Spleen (tissue), 11 donors: ENCODE measurements at regions not wholly inside any gene's neighbourhood (a gene's known extent, or its start where the extent isn't known, plus 50 kb on each side); places are given as distances from the start of the nearest gene placed in this dataset.

Experiments used
- DNase-seq: peaks from one replicate; pipeline ENCODE4 v3.0.0-alpha.2; 2020
- H3K27ac ChIP-seq, 8 donors: fragments of 200-600 bp; sonication (generic) in 7 of 8; 1 replicate in 4 of 8; 2 replicates in 4 of 8; pipeline versions ENCODE4 v1.5.0 to v1.8.0; 2016 to 2021; ENCODE audit warnings: inconsistent platforms in 4 of 8, mild to moderate bottlenecking in 4 of 8, moderate library complexity in 1 of 8
- H3K27me3 ChIP-seq, 7 donors: fragments of 200-600 bp; sonication (generic) in 6 of 7; replicated peaks in 1 of 7; 1 replicate in 4 of 7; 2 replicates in 3 of 7; pipeline versions ENCODE4 v1.5.0 to v1.8.0; 2016 to 2021; ENCODE audit warnings: inconsistent platforms in 3 of 7, mild to moderate bottlenecking in 1 of 7
- H3K36me3 ChIP-seq, 6 donors: fragments of 200-600 bp; sonication (generic) in 5 of 6; 1 replicate in 4 of 6; 2 replicates in 2 of 6; pipeline versions ENCODE4 v1.5.0 to v1.8.0; 2016 to 2021; ENCODE audit warnings: inconsistent platforms in 2 of 6
- H3K4me1 ChIP-seq, 6 donors: fragments of 200-600 bp; sonication (generic) in 5 of 6; 1 replicate in 3 of 6; 2 replicates in 3 of 6; pipeline versions ENCODE4 v1.5.0 to v1.8.0; 2016 to 2021; ENCODE audit warnings: inconsistent platforms in 3 of 6
- H3K4me3 ChIP-seq, 8 donors: fragments of 200-600 bp; sonication (generic) in 7 of 8; 1 replicate in 4 of 8; 2 replicates in 4 of 8; pipeline versions ENCODE4 v1.5.0 to v1.8.0; 2016 to 2021; ENCODE audit warnings: inconsistent platforms in 4 of 8, mild to moderate bottlenecking in 4 of 8, moderate library complexity in 2 of 8
- H3K9me3 ChIP-seq, 8 donors: fragments of 200-600 bp; sonication (generic) in 7 of 8; 1 replicate in 4 of 8; 2 replicates in 4 of 8; pipeline versions ENCODE4 v1.5.0 to v1.8.0; 2016 to 2021; ENCODE audit warnings: inconsistent platforms in 4 of 8
- CTCF ChIP-seq, 11 experiments: fragments of 200-600 bp in 7 of 11; fragments of 450-650 bp in 4 of 11; sonication (generic) in 4 of 11; IDR thresholded peaks in 8 of 11; conservative IDR thresholded peaks in 3 of 11; 1 replicate in 7 of 11; 2 replicates in 4 of 11; pipeline versions ENCODE4 v1.4.0 to v1.8.0; 2016 to 2021; ENCODE audit warnings: antibody characterized with exemption in 11 of 11, inconsistent platforms in 4 of 11, mild to moderate bottlenecking in 1 of 11
- POLR2A ChIP-seq, 3 donors: fragments of 450-650 bp; IDR thresholded peaks; one replicate each; pipeline ENCODE4 v1.5.1; 2017; ENCODE audit warnings: antibody characterized with exemption in 3 of 3, mild to moderate bottlenecking in 1 of 3
- POLR2AphosphoS5 ChIP-seq, 3 donors: sonication (generic); formaldehyde crosslinking; IDR thresholded peaks; one replicate each; pipeline ENCODE4 v1.5.1; 2017; ENCODE audit warnings: antibody characterized with exemption in 3 of 3
- WGBS, 5 donors: extraction: QIAGEN DNeasy Blood & Tissue Kit in 3 of 5; methylation state at CpG; one replicate each; pipeline versions ENCODE4 v1.1.5 to v1.1.7; 2013 to 2018; 5-methylcytosine and 5-hydroxymethylcytosine counted together
- intact Hi-C: fragments of 100-400 bp; cut with DNase I; formaldehyde crosslinking; loops from one replicate; pipeline ENCODE4 v1.15.0; 2023; ENCODE audit warnings: low total_unique reads
- donor health status: healthy with polysubstance abuse.
- donor health status: DM: no; HTN: no; CAD: no; lungs with moderate emphysema.
- donor health status: DM: no; HTN: no; CAD: no.
- donor health status: Bipolar disorder and iron deficiency.
- donor health status: healthy.
- donor health status: DM: no; HTN: no; CAD: no.
- donor health status: DM: yes; HTN: yes; CAD: no.

- TF ChIP-seq POLR2AphosphoS5 (IDR thresholded peaks at IDR 0.05) (no peak), POLR2A (IDR thresholded peaks at IDR 0.05) (no peak), CTCF (IDR thresholded peaks at IDR 0.05 in 8 of 11, conservative IDR thresholded peaks at IDR 0.05 in 3 of 11) (no peak)
- H3K4me1 ChIP-seq, result no peaks in the 10 kb centered on the region
- no peak overlapping the region for H3K4me3 ChIP-seq
- H3K36me3 ChIP-seq, result no peaks in the 10 kb centered on the region
- no peaks in the 10 kb centered on the region for H3K27me3 ChIP-seq
- DNase-seq, result no peak
- H3K27ac ChIP-seq, result no peak overlapping the region
- intact Hi-C loops, result no loop called here
- no peaks in the 10 kb centered on the region for H3K9me3 ChIP-seq
Observed at GRCh38 chr9:106404137-106404536, 458.8 kb upstream of the ZNF462 start.

GRCh38 chr9:106405871-106406435, 457.0 kb upstream of the ZNF462 start:
- intact Hi-C loops, result no loop called here
- no peak for TF ChIP-seq POLR2AphosphoS5 (IDR thresholded peaks at IDR 0.05)
- TF ChIP-seq CTCF (IDR thresholded peaks at IDR 0.05 in 8 of 11, conservative IDR thresholded peaks at IDR 0.05 in 3 of 11), result no peak
- no peak for TF ChIP-seq POLR2A (IDR thresholded peaks at IDR 0.05)
- Histone ChIP-seq H3K36me3 (no peaks in the 10 kb centered on the region), H3K4me3 (no peak overlapping the region), H3K4me1 (no peaks in the 10 kb centered on the region), H3K27me3 (no peaks in the 10 kb centered on the region), H3K9me3 (no peaks in the 10 kb centered on the region), H3K27ac (no peak overlapping the region)
- 71 to 87% (median 76%) methylated on average over 2 of the region's 2 CpGs for WGBS, 5 donors
- DNase-seq, result no peak

GRCh38 chr9:106414042-106414441, 448.9 kb upstream of the ZNF462 start:
- H3K4me1 ChIP-seq, result no peaks in the 10 kb centered on the region
- WGBS, 5 donors, result 67 to 86% (median 76%) methylated on average over 7 of the region's 7 CpGs
- H3K36me3 ChIP-seq, result no peaks in the 10 kb centered on the region
- intact Hi-C loops, result no loop called here
- H3K27ac ChIP-seq, result no peak overlapping the region
- H3K4me3 ChIP-seq, result no peak overlapping the region
- no peak for TF ChIP-seq CTCF (IDR thresholded peaks at IDR 0.05 in 8 of 11, conservative IDR thresholded peaks at IDR 0.05 in 3 of 11)
- TF ChIP-seq POLR2A (IDR thresholded peaks at IDR 0.05), result no peak
- TF ChIP-seq POLR2AphosphoS5 (IDR thresholded peaks at IDR 0.05), result no peak
- no peak for DNase-seq
- H3K27me3 ChIP-seq, result no peaks in the 10 kb centered on the region
- no peaks in the 10 kb centered on the region for H3K9me3 ChIP-seq

- H3K27ac ChIP-seq, result no peak overlapping the region
- H3K27me3 ChIP-seq, result no peaks in the 10 kb centered on the region
- 81 to 94% (median 86%) methylated on average over 1 of the region's 1 CpG for WGBS, 5 donors
- no peak for DNase-seq
- TF ChIP-seq POLR2A (IDR thresholded peaks at IDR 0.05), result no peak
- no peak for TF ChIP-seq CTCF (IDR thresholded peaks at IDR 0.05 in 8 of 11, conservative IDR thresholded peaks at IDR 0.05 in 3 of 11)
- TF ChIP-seq POLR2AphosphoS5 (IDR thresholded peaks at IDR 0.05), result no peak
- H3K36me3 ChIP-seq, result no peaks in the 10 kb centered on the region
- no peak overlapping the region for H3K4me3 ChIP-seq
- intact Hi-C loops, result no loop called here
- H3K4me1 ChIP-seq, result no peaks in the 10 kb centered on the region
- H3K9me3 ChIP-seq, result no peaks in the 10 kb centered on the region
Observed at GRCh38 chr9:106417685-106418084, 445.3 kb upstream of the ZNF462 start.
